Natural killer cell treated with Interleukin-12 subunit alpha and Interleukin-12 subunit beta and Interleukin-15 and Interleukin-18, amount 100 ng/mL, for 72 hours (primary cell): ENCODE measurements at regions not wholly inside any gene's neighbourhood (a gene's known extent, or its start where the extent isn't known, plus 50 kb on each side); places are given as distances from the start of the nearest gene placed in this dataset.

Experiments
- ATAC-seq, 2 donors: fragments of 150-1000 bp; cut with Tn5 transposase in 1 of 2; sonication (Bioruptor Pico), chemical (Tn5 transposase) in 1 of 2; 2 replicates each; pipeline ENCODE4 v1.10.0; 2021
- DNase-seq: peaks from one replicate; pipeline ENCODE4 v3.0.0; 2022; ENCODE audit warnings: low spot score
- H3K27ac Mint-ChIP-seq, 2 donors: 1 replicate in 1 of 2; 2 replicates in 1 of 2; pipeline ENCODE4 v1.8.0; 2022; ENCODE audit warnings: mixed read lengths in 2 of 2, mild to moderate bottlenecking in 1 of 2, moderate library complexity in 1 of 2
- H3K27me3 Mint-ChIP-seq, 2 donors: 1 replicate in 1 of 2; 2 replicates in 1 of 2; pipeline ENCODE4 v1.8.0; 2022; ENCODE audit warnings: mixed read lengths in 2 of 2
- H3K36me3 Mint-ChIP-seq: one replicate; pipeline ENCODE4 v1.8.0; 2022; ENCODE audit warnings: mixed read lengths
- H3K4me1 Mint-ChIP-seq, 2 donors: 1 replicate in 1 of 2; 2 replicates in 1 of 2; pipeline ENCODE4 v1.8.0; 2022; ENCODE audit warnings: low read depth in 2 of 2, mixed read lengths in 2 of 2, mild to moderate bottlenecking in 1 of 2
- H3K4me3 Mint-ChIP-seq: one replicate; pipeline ENCODE4 v1.8.0; 2022; ENCODE audit warnings: mixed read lengths
- H3K9me3 Mint-ChIP-seq: 2 replicates; pipeline ENCODE4 v1.8.0; 2022; ENCODE audit warnings: mixed read lengths

DNA sequence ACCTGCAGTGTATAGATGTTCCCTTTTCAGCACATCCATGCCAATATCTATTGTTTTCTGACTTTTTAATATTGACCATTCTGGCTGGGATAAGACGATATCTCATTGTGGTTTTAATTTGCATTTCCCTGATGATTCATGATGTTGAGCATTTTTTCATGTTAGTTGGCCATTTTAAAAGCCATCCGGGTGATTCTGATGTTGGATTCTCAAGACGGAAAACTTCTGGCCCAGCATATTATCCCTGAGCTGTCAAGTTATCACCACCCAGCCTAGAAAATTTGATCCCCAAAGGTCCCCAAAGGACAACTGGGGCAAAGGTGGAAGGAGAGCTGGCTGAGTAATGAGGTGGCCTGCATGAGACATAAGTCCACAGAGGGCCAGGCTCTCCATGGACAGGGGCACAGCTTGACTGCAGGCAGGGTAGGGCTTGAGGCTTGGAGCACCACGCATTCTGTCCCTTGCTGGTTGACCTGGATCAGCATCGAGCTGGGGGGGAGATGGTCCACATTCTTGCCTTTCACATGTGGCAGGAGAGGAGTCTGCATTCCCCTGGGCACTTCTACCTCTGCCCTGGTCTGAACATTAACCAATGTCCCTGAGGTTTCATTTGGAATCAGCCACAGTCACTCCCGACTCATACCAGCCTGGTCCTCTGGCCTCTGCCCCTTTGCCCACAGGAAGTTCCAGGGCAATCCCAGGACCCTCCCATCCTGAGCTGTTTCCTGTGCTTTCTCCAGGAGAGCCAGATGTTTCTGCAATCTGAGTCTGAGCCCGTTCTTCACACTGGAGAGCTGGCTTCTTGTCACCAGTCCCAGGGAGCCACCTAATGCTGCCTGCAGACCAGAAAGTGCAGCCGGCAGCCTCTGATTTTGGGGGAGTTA is 69.2 kb downstream of the ISG20 start:
- peaks cover 0 to 8% of the 10 kb centered on the region in 2 donors for H3K4me1 Mint-ChIP-seq
- no peak overlapping the region for H3K4me3 Mint-ChIP-seq
- no peaks in the 10 kb centered on the region for H3K9me3 Mint-ChIP-seq
- H3K36me3 Mint-ChIP-seq, result no peaks in the 10 kb centered on the region
- peaks cover 38 to 48% of the 10 kb centered on the region in 2 donors for H3K27me3 Mint-ChIP-seq
- ATAC-seq, result no peak
- H3K27ac Mint-ChIP-seq, result no peak overlapping the region
- DNase-seq, result no peak

GRCh38 chr15:88708655-88709054 is 69.8 kb downstream of the ISG20 start:
- Mint-ChIP-seq H3K4me1 (peaks cover 0 to 8% of the 10 kb centered on the region in 2 donors), H3K27me3 (peaks cover 39 to 54% of the 10 kb centered on the region in 2 donors), H3K4me3 (no peak overlapping the region), H3K36me3 (no peaks in the 10 kb centered on the region), H3K27ac (no peak overlapping the region), H3K9me3 (no peaks in the 10 kb centered on the region)
- ATAC-seq (no peak), DNase-seq (no peak)

DNA sequence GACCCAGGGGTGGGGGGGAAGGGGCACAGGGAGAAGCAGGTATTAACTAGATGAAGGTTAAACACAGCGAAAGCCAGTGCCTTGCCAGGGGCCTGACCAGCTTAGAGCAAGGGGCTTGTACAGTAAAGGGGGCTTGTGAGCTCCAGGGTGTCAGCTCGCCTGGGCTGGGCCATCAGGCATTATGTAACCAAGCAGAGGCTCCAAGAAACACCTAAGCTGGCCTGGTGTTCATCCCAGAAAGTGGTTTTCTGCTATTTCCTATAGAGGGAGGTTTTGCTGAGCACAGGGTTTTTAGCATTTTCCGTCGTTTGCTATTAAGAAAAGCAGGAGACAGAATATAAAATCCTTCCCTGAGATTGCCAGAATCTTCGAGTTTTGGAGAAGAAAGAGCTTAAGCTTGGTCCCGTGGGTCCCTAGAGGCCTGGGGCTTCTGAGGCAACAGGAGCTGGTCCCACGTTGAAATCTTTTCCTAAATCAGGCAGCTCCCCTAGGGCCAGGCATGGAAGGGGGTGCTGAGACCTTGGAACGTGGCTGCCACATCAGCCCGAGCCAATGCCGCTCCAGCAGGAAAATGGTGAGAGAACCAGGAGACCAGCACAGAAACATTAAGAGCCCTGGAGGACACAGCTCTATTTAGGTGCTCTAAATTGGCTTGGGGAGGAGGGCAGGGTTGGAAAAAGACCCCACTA is 71.4 kb downstream of the ISG20 start:
- H3K36me3 Mint-ChIP-seq, result no peaks in the 10 kb centered on the region
- H3K4me3 Mint-ChIP-seq, result no peak overlapping the region
- peaks cover 0 to 6% of the 10 kb centered on the region in 2 donors for H3K4me1 Mint-ChIP-seq
- H3K9me3 Mint-ChIP-seq, result no peaks in the 10 kb centered on the region
- ATAC-seq (no peak), DNase-seq (no peak)
- H3K27me3 Mint-ChIP-seq, result peaks cover 27 to 43% of the 10 kb centered on the region in 2 donors
- H3K27ac Mint-ChIP-seq, result no peak overlapping the region

GRCh38 chr15:88711806-88712205 is 73.0 kb downstream of the ISG20 start:
- Mint-ChIP-seq H3K27me3 (peaks cover 20 to 32% of the 10 kb centered on the region in 2 donors), H3K9me3 (no peaks in the 10 kb centered on the region)

GRCh38 chr15:88714782-88715372 is 76.1 kb downstream of the ISG20 start:
- Mint-ChIP-seq H3K27ac (no peak overlapping the region), H3K9me3 (no peaks in the 10 kb centered on the region), H3K4me1 (no peaks in the 10 kb centered on the region), H3K4me3 (no peak overlapping the region), H3K27me3 (peaks cover 7 to 22% of the 10 kb centered on the region in 2 donors), H3K36me3 (no peaks in the 10 kb centered on the region)
- ATAC-seq (no peak), DNase-seq (no peak)

More at GRCh38 chr15:88711806-88712205, 73.0 kb downstream of the ISG20 start:
- Mint-ChIP-seq H3K4me3 (no peak overlapping the region), H3K4me1 (no peaks in the 10 kb centered on the region), H3K27ac (no peak overlapping the region), H3K36me3 (no peaks in the 10 kb centered on the region)
- peak; percentile 31 to 52 for ATAC-seq
- no peak for DNase-seq

GRCh38 chr15:88716543-88717381 is 77.9 kb downstream of the ISG20 start:
- H3K27me3 Mint-ChIP-seq, result peaks cover 10 to 26% of the 10 kb centered on the region in 2 donors
- H3K4me3 Mint-ChIP-seq, result no peak overlapping the region
- ATAC-seq (no peak), DNase-seq (no peak)
- no peak overlapping the region for H3K27ac Mint-ChIP-seq
- H3K36me3 Mint-ChIP-seq, result no peaks in the 10 kb centered on the region
- H3K9me3 Mint-ChIP-seq, result no peaks in the 10 kb centered on the region
- H3K4me1 Mint-ChIP-seq, result no peaks in the 10 kb centered on the region

- Mint-ChIP-seq H3K27me3 (peaks cover 10 to 26% of the 10 kb centered on the region in 2 donors), H3K27ac (no peak overlapping the region), H3K9me3 (no peaks in the 10 kb centered on the region), H3K4me1 (no peaks in the 10 kb centered on the region), H3K36me3 (no peaks in the 10 kb centered on the region), H3K4me3 (no peak overlapping the region)
- ATAC-seq, result no peak
- DNase-seq, result no peak
Observed at GRCh38 chr15:88717382-88718031, 78.7 kb downstream of the ISG20 start.

DNA sequence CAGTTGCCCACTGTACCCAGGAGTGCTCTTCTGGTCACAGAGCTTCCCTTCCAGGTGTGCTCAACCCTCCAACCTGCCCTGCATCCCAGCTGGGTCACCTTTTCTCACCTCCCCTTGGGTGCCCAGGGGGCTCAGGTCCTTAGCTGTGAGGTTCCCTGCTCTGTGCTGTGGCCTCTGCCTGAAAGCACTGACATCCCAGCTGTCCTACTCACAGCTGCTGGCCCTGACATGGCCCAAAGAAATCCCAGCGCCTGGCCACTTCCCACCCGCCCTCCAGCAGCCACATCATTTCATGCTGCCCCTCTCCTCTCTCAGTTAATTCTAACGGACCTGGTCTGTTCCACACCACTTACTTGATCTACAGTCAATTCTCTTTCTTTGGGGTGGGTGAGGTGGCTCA is 79.9 kb downstream of the ISG20 start:
- Mint-ChIP-seq H3K27ac (no peak overlapping the region), H3K36me3 (no peaks in the 10 kb centered on the region)
- peak in 1 of 2 donors; percentile 26 for ATAC-seq

DNA sequence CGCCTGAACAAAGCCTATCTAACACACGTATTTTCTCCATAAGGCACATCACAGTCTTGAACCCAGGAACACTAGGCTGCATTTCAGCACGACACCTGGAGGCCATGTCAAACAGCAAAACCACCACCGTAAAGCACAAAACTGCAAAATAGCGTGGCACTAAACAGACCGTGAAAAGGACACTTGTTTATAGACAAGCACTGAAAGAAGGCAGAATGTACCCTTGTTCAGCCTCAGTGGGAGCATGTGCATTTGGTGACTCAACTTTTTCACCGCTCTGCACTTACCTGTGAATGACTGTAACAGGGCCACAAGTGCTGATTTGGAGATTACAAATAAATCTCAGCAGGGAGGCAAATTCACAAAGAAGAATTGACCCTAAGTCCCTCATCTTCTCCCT is 80.8 kb downstream of the ISG20 start:
- ATAC-seq, result no peak
- Mint-ChIP-seq H3K9me3 (no peaks in the 10 kb centered on the region), H3K4me3 (no peak overlapping the region), H3K27ac (no peak overlapping the region), H3K36me3 (no peaks in the 10 kb centered on the region), H3K27me3 (peaks cover 12 to 20% of the 10 kb centered on the region in 2 donors), H3K4me1 (no peaks in the 10 kb centered on the region)
- no peak for DNase-seq

More for the DNA sequence above, 79.9 kb downstream of the ISG20 start:
- peaks cover 12 to 21% of the 10 kb centered on the region in 2 donors for H3K27me3 Mint-ChIP-seq
- H3K4me1 Mint-ChIP-seq, result no peaks in the 10 kb centered on the region
- no peak overlapping the region for H3K4me3 Mint-ChIP-seq
- H3K9me3 Mint-ChIP-seq, result no peaks in the 10 kb centered on the region
- DNase-seq, result no peak

GRCh38 chr15:88725305-88726210 is 77.7 kb upstream of the ACAN start:
- H3K27ac Mint-ChIP-seq, result no peak overlapping the region
- H3K36me3 Mint-ChIP-seq, result no peaks in the 10 kb centered on the region
- H3K27me3 Mint-ChIP-seq, result peaks cover 27 to 43% of the 10 kb centered on the region in 2 donors
- no peaks in the 10 kb centered on the region for H3K4me1 Mint-ChIP-seq
- ATAC-seq (no peak), DNase-seq (no peak)
- H3K9me3 Mint-ChIP-seq, result no peaks in the 10 kb centered on the region
- no peak overlapping the region for H3K4me3 Mint-ChIP-seq

DNA sequence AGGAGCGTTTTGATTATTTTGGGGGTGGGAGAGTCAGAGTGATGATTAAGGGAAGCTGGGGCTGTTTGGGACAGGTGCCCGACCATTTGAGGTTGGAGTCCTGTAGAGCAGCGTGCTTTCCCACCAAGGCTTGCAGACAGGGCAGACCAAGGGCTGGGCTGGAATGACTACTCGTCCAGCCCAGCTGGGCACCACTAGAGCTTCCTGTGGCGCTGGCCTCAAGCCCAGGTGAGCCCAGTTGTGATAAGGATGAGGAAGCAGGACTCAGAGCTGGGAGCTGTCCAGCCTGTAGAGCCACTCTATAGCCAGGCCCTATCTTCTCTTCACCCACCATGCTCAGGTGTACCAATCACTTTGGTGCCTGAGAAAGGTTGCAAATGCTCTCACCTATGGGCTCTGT is 75.8 kb upstream of the ACAN start:
- Mint-ChIP-seq H3K9me3 (no peaks in the 10 kb centered on the region), H3K4me3 (no peak overlapping the region), H3K27ac (no peak overlapping the region), H3K27me3 (peaks cover 24 to 36% of the 10 kb centered on the region in 2 donors), H3K4me1 (no peaks in the 10 kb centered on the region), H3K36me3 (no peaks in the 10 kb centered on the region)
- DNase-seq, result no peak
- ATAC-seq, result no peak

- Mint-ChIP-seq H3K9me3 (no peaks in the 10 kb centered on the region), H3K36me3 (no peaks in the 10 kb centered on the region), H3K27ac (no peak overlapping the region), H3K4me3 (no peak overlapping the region), H3K4me1 (no peaks in the 10 kb centered on the region), H3K27me3 (peaks cover 26 to 40% of the 10 kb centered on the region in 2 donors)
- ATAC-seq, result no peak
- DNase-seq, result no peak
Observed at GRCh38 chr15:88729581-88729980, 73.7 kb upstream of the ACAN start.
